T-helper 1 cell treated with Interleukin-12 subunit alpha and Interleukin-12 subunit beta and Interleukin-4 antibody, amounts not matched to agents 30 μg/mL and 1 μg/mL, for 36 hours (primary cell): ENCODE measurements at regions not wholly inside any gene's neighbourhood (a gene's known extent, or its start where the extent isn't known, plus 50 kb on each side); places are given as distances from the start of the nearest gene placed in this dataset.

Source experiments
- H3K27ac Mint-ChIP-seq: one replicate; pipeline ENCODE4 v1.8.0; 2021; ENCODE audit warnings: mild to moderate bottlenecking, mixed read lengths
- H3K27me3 Mint-ChIP-seq: one replicate; pipeline ENCODE4 v1.8.0; 2021; ENCODE audit warnings: low read depth, mixed read lengths
- H3K36me3 Mint-ChIP-seq: one replicate; pipeline ENCODE4 v1.8.0; 2021; ENCODE audit warnings: low read depth, mixed read lengths
- H3K4me1 Mint-ChIP-seq: one replicate; pipeline ENCODE4 v1.8.0; 2021; ENCODE audit warnings: low read depth, mixed read lengths
- H3K4me3 Mint-ChIP-seq: one replicate; pipeline ENCODE4 v1.8.0; 2021; ENCODE audit warnings: mild to moderate bottlenecking, moderate library complexity, mixed read lengths
- H3K9me3 Mint-ChIP-seq: one replicate; pipeline ENCODE4 v1.8.0; 2021; ENCODE audit warnings: mixed read lengths

DNA sequence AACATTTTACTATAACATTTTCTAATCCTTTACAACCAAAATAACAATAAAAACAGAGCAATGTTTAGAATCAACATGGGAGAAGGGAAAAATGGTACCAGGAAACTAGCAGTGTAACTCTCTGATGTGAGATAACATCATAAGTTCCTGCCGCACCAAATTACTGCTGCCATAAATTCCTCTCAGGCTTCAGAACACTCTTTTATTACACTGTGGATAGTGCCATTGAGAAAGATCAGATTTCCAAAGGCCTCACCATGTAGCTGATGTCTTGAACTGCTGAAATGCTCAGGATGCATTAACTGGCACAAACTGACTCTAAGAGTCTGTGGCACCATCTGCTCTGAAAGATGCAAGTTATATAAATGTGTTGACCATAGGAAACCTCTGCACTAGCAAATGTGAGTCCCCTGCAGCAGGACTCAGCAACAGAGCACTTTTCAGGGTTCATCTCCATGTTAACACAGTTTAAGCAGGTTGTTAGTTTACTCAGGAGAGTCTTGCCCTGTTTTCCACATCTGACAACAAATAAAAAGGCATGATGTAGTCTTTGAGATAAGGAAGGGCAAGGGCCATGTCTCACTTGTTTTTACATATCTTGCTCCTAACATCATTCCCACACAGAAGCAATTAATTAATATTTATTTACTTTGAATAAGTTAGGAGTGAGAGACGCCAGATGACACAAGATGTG, 218.1 kb downstream of the CETN3 start:
- peaks cover 6% of the 10 kb centered on the region for H3K9me3 Mint-ChIP-seq
- H3K27ac Mint-ChIP-seq = no peak overlapping the region
- H3K4me3 Mint-ChIP-seq = no peak overlapping the region
- no peaks in the 10 kb centered on the region for H3K4me1 Mint-ChIP-seq
- no peaks in the 10 kb centered on the region for H3K27me3 Mint-ChIP-seq
- H3K36me3 Mint-ChIP-seq = no peaks in the 10 kb centered on the region

DNA sequence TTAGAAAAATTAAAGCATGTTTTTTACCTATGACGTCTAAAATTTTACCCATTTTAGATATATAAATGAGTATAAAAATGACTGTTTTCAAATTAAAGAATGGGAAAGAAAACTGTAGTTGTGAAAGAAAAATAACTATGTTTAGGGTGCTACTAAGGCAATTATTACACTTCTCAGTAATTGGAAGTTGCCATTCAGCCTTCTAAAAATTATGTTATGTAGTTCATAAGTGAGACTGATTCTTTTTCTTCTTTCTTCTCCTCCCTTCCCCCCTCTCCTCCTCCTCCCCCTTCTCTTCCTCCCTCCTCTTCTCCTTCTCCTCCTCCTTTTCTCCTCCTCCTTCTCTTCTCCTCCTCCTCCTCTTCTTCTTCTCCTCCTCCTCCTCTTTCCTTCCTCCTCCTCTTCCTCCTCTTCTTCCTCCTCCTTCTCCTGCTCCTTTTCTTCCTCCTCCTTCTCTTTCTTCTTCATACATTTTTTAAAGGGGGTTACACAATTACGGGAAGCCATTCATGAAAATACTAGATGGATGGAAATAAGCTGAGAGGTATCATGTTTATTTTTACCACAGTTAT, 223.6 kb downstream of the CETN3 start:
- H3K27me3 Mint-ChIP-seq = no peaks in the 10 kb centered on the region
- no peaks in the 10 kb centered on the region for H3K4me1 Mint-ChIP-seq
- no peaks in the 10 kb centered on the region for H3K36me3 Mint-ChIP-seq
- no peak overlapping the region for H3K27ac Mint-ChIP-seq
- peaks cover 6% of the 10 kb centered on the region for H3K9me3 Mint-ChIP-seq
- H3K4me3 Mint-ChIP-seq = no peak overlapping the region

DNA sequence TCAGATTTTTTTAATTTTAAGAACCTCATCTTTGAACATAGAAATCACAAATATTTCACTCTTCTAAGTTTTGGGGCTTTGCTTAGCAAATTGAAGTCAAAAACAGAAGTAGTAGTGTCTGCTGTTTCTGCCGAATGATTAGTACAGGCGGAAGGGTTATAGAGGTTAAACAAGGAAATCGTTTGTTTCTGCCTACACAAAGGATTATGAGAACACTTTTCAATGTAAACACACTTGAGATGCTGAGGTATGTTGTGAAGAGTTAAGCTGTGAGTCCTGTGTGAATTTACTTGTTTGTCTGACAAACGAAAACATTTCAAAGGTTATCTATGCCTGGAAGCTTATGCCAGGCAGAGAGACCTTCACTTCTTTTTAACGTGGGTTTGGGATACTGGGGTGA, 224.8 kb downstream of the CETN3 start:
- no peak overlapping the region for H3K4me3 Mint-ChIP-seq
- H3K36me3 Mint-ChIP-seq = no peaks in the 10 kb centered on the region
- H3K4me1 Mint-ChIP-seq = no peaks in the 10 kb centered on the region
- peaks cover 6% of the 10 kb centered on the region for H3K9me3 Mint-ChIP-seq
- H3K27ac Mint-ChIP-seq = no peak overlapping the region
- no peaks in the 10 kb centered on the region for H3K27me3 Mint-ChIP-seq

DNA sequence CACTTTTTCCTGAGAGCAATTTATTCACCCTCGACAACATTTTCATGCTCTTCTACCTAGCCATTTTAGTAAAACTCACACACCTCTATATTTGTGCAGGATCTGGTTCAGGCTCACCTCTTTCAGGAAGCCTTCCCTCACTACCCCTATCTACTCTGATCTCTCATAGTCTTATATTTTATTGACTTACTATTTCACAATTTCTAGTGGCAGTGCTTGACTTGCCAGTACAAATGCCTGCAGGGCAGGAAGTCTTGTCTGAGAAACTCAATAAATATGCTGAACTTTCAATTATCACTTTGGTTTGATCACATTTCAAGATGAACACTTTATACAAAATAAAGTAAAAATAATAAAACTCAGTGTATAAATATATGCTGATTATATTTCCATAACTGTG, 226.8 kb downstream of the CETN3 start:
- H3K4me1 Mint-ChIP-seq = no peaks in the 10 kb centered on the region
- H3K9me3 Mint-ChIP-seq = peaks cover 4% of the 10 kb centered on the region
- H3K27me3 Mint-ChIP-seq = no peaks in the 10 kb centered on the region
- H3K36me3 Mint-ChIP-seq = no peaks in the 10 kb centered on the region
- H3K27ac Mint-ChIP-seq = no peak overlapping the region
- no peak overlapping the region for H3K4me3 Mint-ChIP-seq

DNA sequence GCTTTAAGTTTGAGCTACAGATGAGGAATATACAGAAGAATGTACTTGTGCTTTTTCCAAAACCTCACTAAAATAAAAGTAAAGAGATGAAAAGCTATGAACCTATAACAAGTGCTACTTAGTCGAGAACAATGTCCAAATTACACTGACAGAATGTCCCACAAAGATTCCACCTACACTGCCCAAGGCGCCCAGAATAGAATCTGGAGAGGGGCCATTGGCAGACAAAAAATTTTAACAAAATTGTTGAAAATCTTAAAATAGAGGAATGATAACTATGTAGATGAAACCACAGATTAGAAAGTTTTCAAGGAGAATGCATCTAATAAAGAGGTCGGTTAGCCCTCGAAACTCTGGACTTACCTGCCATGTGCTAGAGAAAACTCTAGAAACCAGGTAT, 235.3 kb downstream of the CETN3 start:
- Mint-ChIP-seq H3K36me3 (no peaks in the 10 kb centered on the region), H3K4me3 (no peak overlapping the region), H3K27me3 (no peaks in the 10 kb centered on the region), H3K4me1 (no peaks in the 10 kb centered on the region), H3K9me3 (peaks cover 15% of the 10 kb centered on the region), H3K27ac (no peak overlapping the region)

DNA sequence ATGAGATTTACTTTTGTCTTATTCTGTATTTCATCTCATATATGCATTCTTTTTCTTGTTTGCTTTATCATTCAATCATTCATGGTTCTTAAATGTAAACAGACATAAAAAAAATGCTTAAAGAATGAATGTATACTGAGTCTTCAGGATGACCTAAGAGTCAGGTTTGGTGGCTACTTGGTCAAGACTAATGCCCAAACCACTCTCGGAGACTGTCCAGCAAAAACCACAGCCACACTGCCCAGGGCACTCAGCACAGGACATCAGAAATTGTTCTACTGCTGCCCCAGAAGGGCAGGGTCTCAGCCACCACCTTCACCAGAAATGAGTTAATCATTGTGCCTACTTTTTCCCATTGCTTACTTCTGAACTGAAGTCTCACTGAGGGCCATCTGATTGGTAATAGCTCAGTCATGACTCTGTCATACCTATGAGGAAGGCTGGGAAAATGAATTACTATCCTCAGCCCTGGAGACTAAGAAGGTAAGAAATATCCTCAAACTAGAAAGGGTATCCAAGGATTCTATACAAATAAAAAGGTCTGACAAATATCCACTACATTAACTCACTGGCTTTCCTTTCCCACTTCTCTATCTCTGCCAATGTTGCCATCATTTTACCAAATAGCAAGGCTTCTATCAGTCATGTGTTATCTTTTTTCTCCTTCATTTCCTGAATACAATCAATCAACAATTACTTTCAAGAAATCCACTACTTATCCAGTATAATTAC, 236.1 kb downstream of the CETN3 start:
- Mint-ChIP-seq H3K9me3 (peaks cover 15% of the 10 kb centered on the region), H3K4me1 (no peaks in the 10 kb centered on the region), H3K36me3 (no peaks in the 10 kb centered on the region), H3K4me3 (no peak overlapping the region), H3K27ac (no peak overlapping the region), H3K27me3 (no peaks in the 10 kb centered on the region)

DNA sequence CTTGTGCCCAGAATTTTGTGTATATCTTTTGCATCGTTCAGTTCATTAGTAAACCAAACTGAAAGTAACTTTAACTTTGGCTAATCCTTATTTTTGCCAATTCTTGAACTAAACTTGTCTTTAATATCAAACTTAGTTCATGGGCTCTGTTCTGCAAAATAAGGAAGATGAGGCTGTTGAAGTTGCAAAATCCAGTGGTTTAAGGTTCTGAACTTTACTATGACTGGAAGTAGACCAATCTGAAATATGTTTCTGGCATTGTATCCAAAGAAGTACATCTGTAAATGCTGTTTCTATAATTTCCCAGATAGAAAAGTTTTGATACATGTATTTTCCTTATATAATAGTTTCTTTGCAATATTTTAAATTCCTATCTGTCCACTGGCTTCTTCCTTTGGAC, 238.1 kb downstream of the CETN3 start:
- Mint-ChIP-seq H3K4me3 (no peak overlapping the region), H3K36me3 (no peaks in the 10 kb centered on the region), H3K27me3 (no peaks in the 10 kb centered on the region), H3K27ac (no peak overlapping the region), H3K9me3 (peaks cover 5% of the 10 kb centered on the region), H3K4me1 (no peaks in the 10 kb centered on the region)

DNA sequence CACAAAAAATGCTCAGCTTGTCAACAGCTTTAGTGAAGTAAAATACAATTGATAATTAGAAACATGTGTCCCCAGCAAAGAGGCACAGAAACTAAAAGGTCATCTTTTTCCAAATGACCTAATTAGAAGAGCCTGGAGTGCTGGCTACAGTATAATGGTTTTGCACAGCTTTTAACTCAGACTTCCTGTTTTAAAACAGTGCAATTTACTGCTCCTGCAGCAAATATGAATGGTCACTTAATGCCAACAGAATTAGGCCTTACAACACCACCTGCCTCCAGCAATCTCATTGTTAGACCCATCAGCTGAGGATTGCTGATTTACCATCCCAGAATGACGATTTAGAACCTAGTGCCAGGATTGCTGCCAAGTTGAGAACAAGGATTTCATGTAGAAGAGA, 239.3 kb downstream of the CETN3 start:
- Mint-ChIP-seq H3K36me3 (no peaks in the 10 kb centered on the region), H3K4me1 (no peaks in the 10 kb centered on the region), H3K27ac (no peak overlapping the region), H3K4me3 (no peak overlapping the region), H3K27me3 (no peaks in the 10 kb centered on the region), H3K9me3 (no peaks in the 10 kb centered on the region)

DNA sequence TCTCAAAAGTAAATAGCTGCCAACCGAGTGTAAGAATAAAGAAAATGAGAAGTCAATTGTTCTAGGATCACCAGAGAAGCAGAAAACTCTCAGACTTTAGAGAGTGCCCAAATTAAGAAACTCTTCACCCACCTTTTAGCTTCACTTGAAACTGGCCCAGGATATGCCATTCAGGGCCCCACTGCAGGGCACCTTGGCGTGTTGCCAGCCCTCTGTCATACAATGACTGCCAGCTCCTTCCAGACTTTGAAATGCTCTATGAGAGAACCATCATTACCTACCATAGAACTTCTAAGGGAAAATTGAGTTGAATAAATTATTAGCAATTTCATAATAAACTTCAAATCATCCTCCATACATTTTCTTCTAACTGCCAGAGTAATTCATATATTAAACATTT, 240.5 kb downstream of the CETN3 start:
- Mint-ChIP-seq H3K27ac (no peak overlapping the region), H3K4me3 (no peak overlapping the region), H3K36me3 (no peaks in the 10 kb centered on the region), H3K9me3 (no peaks in the 10 kb centered on the region), H3K27me3 (no peaks in the 10 kb centered on the region), H3K4me1 (no peaks in the 10 kb centered on the region)

DNA sequence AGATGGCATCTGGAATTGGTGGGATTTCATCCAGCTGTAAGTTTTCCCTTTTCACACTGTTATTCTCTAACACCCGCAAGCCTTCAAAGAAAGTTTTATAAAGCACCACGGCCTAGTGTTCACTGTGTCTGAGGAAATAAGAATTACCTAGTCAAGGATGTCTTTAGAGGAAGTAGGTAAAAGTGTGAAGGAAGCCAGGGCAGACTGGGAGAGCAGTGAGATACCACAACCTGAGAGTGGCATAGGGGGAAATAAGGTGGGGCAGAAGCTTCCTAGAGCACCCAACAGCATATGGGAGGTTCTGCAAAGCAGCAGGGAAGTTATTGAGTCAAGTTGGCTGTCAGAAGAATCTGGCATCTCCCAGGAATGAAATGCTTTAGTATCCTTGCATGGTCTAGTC, 241.2 kb downstream of the CETN3 start:
- Mint-ChIP-seq H3K4me1 (no peaks in the 10 kb centered on the region), H3K27me3 (no peaks in the 10 kb centered on the region), H3K27ac (no peak overlapping the region), H3K36me3 (no peaks in the 10 kb centered on the region), H3K4me3 (no peak overlapping the region), H3K9me3 (no peaks in the 10 kb centered on the region)

DNA sequence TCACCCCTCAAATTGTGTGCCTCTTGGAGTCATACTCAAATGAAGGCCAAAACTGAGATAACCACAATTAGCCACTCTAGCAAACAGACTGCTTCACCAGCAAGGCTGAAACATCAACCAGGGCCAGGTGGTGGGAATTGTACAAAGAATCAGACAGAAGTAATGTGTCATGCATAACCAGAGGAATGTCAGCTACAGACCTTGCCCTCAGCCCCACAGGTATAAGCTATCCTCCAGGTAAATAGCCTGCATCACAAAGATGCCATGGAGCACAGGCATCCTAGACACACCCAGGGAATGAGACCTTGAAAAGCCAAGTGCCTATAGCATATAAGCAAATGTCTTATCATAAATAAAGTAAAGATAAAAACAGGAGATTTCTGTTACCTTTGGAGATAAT, 242.7 kb downstream of the CETN3 start:
- no peaks in the 10 kb centered on the region for H3K9me3 Mint-ChIP-seq
- H3K4me3 Mint-ChIP-seq = no peak overlapping the region
- no peaks in the 10 kb centered on the region for H3K36me3 Mint-ChIP-seq
- H3K27me3 Mint-ChIP-seq = no peaks in the 10 kb centered on the region
- H3K4me1 Mint-ChIP-seq = no peaks in the 10 kb centered on the region
- H3K27ac Mint-ChIP-seq = no peak overlapping the region

DNA sequence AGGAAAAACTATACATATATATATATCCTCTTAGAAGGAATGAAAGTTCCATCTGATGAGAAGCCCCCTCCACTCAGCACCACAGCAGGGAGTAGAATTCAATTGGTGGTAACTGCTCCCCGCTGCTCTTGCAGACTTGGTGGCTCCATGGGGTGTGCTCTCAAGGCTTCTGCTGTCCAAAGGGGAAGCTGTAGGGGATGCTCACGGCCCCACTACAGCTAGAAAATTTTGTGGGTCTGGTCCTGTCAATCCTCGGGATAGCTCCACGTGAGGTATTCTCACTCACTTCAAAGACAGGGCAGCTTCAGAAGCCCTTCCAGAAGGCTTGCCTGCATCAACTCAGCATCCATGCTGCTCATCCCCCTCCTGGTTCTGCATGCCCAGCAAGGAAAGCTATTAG, 247.2 kb downstream of the CETN3 start:
- no peaks in the 10 kb centered on the region for H3K36me3 Mint-ChIP-seq
- no peak overlapping the region for H3K27ac Mint-ChIP-seq

DNA sequence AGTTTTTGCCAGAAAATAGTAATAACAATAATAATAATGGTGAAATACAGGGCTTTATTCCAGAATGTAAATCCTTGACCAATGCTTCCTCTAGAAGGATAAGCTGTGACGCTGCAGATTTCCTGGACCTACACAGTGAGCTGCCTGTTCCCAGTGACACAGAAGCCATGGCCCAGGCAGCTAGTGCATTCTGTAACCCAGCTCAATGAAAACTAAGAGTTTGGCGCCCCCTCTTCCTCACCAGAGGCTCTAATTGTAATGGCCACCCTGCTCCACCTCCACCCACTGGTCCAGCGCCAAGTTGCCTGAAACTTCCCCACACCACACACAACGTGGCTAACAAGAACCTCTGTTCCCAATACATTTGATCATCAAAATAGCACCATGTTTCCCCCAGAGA, 248.1 kb downstream of the CETN3 start:
- Mint-ChIP-seq H3K4me1 (no peaks in the 10 kb centered on the region), H3K27me3 (no peaks in the 10 kb centered on the region), H3K36me3 (no peaks in the 10 kb centered on the region), H3K4me3 (no peak overlapping the region), H3K9me3 (no peaks in the 10 kb centered on the region), H3K27ac (no peak overlapping the region)

More for the DNA sequence above, 247.2 kb downstream of the CETN3 start:
- no peaks in the 10 kb centered on the region for H3K4me1 Mint-ChIP-seq
- no peaks in the 10 kb centered on the region for H3K9me3 Mint-ChIP-seq
- no peaks in the 10 kb centered on the region for H3K27me3 Mint-ChIP-seq
- H3K4me3 Mint-ChIP-seq = no peak overlapping the region

DNA sequence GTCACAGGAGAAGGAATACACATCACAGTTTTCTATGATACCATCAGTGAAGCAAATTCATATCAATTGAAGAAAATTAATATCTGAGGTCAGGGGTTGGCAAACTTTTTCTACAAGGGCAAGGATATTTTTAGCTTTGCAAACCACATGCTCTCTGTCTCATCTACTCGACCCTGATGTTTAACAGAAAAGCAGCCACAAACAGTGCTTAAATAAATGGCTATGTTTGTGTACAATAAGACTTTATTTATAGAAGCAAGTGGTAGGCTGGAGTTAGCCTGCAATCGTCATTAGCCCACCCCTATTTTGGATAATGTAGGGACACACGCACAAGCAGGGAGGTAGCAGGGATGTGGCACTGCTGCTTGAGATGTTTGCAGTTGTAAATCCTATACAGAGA, 251.4 kb downstream of the CETN3 start:
- Mint-ChIP-seq H3K36me3 (no peaks in the 10 kb centered on the region), H3K27ac (no peak overlapping the region), H3K9me3 (no peaks in the 10 kb centered on the region), H3K4me3 (no peak overlapping the region), H3K27me3 (no peaks in the 10 kb centered on the region), H3K4me1 (no peaks in the 10 kb centered on the region)

DNA sequence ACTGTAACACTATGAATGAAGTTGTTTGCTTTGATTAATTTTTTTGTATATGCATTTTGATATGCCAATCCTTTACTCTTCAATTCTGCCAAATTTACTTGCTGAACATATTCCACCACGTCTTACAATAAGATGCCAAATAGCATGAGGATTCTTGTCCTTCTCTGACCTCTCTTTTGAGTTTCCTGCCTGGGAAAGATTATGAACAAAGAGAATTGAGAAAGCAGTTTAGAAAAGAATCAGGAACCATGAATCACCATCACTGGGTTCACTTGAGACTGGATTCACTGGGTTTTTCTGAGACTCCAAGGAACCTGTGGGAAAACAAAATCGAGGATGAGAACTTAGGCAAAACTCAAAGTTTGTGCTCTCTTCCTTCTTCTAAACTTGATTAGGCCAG, 256.5 kb downstream of the CETN3 start:
- Mint-ChIP-seq H3K4me3 (no peak overlapping the region), H3K36me3 (no peaks in the 10 kb centered on the region), H3K27ac (no peak overlapping the region), H3K27me3 (no peaks in the 10 kb centered on the region), H3K9me3 (no peaks in the 10 kb centered on the region), H3K4me1 (no peaks in the 10 kb centered on the region)
